Activated naive CD8-positive, alpha-beta T cell treated with anti-CD3 and anti-CD28 coated beads, Interleukin-2, amount 50 U/mL, for 24 hours (primary cell): ENCODE measurements at regions not wholly inside any gene's neighbourhood (a gene's known extent, or its start where the extent isn't known, plus 50 kb on each side); places are given as distances from the start of the nearest gene placed in this dataset.
A peak's percentile ranks its signal among the peaks of the same experiment; 100 is the strongest.
"Not testable (repeated sequence)": the region's sequence is repeated elsewhere in the genome, so short reads cannot be mapped to it uniquely, and the experiment has no call there.

ENCODE experiments used
- ATAC-seq: fragments of 150-1000 bp; cut with Tn5 transposase; one replicate; pipeline ENCODE4 v1.10.0; 2021
- DNase-seq: peaks from one replicate; pipeline ENCODE4 v3.0.0; 2021
- H3K27ac Mint-ChIP-seq: one replicate; pipeline ENCODE4 v1.8.0; 2021; ENCODE audit warnings: mild to moderate bottlenecking, mixed read lengths
- H3K27me3 Mint-ChIP-seq: one replicate; pipeline ENCODE4 v1.8.0; 2021; ENCODE audit warnings: mixed read lengths
- H3K36me3 Mint-ChIP-seq: one replicate; pipeline ENCODE4 v1.8.0; 2021; ENCODE audit warnings: low read depth, mixed read lengths
- H3K4me1 Mint-ChIP-seq: one replicate; pipeline ENCODE4 v1.8.0; 2021; ENCODE audit warnings: mixed read lengths
- H3K4me3 Mint-ChIP-seq: one replicate; pipeline ENCODE4 v1.8.0; 2021; ENCODE audit warnings: mild to moderate bottlenecking, moderate library complexity, mixed read lengths
- H3K9me3 Mint-ChIP-seq: one replicate; pipeline ENCODE4 v1.8.0; 2021; ENCODE audit warnings: mixed read lengths

DNA sequence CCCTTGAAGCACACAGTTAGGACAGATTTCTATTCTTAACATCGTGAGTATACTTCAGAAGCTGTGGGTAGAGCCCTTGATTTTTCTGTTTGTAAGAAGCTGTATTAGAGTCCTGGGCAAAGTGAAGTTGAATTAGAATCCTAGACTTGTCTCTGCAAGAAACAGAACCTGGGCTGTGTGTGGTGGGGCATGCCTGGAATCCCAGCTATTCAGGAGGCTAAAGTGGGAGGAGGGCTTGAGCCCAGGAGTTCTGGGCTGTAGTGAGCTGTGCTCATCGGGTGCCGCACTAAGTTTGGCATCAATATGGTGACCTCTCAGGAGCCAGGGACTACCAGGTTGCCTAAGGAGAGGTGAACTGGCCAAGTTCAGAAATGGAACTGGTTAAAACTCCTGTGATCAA, 183.4 kb downstream of the GNAI1 start:
- Mint-ChIP-seq H3K9me3 (no peaks in the 10 kb centered on the region), H3K4me1 (no peaks in the 10 kb centered on the region)
- no peak for ATAC-seq

DNA sequence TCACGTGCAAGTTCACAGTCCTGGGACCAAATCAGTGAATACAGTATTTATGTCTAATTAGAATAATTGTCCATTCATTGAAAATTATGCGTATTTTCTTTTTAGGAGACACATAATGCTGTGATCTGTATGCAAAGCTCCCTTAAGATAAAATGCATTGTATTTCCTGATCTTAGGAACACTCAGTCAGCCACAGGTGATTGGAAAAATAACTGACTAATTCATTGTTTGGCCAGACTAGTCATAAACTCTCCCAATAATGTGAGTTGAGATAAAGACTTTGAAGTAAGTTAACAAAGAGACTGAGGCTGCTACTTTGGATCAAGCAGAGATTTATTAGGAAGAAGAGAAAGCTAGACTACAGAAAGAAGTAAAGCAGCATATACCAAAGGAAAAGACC, 182.2 kb downstream of the GNAI1 start:
- Mint-ChIP-seq H3K27me3 (no peaks in the 10 kb centered on the region), H3K27ac (no peak overlapping the region), H3K4me3 (no peak overlapping the region), H3K4me1 (peaks cover 5% of the 10 kb centered on the region), H3K36me3 (no peaks in the 10 kb centered on the region), H3K9me3 (no peaks in the 10 kb centered on the region)
- DNase-seq (no peak), ATAC-seq (no peak)

More for the DNA sequence above, 183.4 kb downstream of the GNAI1 start:
- no peak overlapping the region for H3K4me3 Mint-ChIP-seq
- no peak overlapping the region for H3K27ac Mint-ChIP-seq
- H3K36me3 Mint-ChIP-seq = no peaks in the 10 kb centered on the region
- H3K27me3 Mint-ChIP-seq = no peaks in the 10 kb centered on the region
- no peak for DNase-seq

DNA sequence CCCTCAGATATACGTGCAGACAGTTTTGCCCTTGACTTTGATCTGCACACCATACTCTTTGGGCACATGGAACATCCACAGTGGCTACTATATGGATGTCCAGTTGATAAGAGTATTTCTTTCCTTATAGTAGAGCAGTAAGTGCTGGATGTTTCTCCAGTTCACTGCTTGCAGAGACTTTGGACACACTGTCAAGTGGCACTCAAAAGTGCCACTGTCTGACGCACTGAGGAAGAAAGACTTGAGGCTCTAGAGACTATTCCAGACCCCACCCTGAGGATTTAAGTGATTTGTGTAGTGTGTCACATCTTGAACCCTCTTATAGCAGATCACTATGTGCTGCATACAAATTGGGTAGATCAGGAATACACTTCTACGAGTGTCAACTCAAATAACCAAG, 179.1 kb downstream of the GNAI1 start:
- Mint-ChIP-seq H3K27ac (no peak overlapping the region), H3K36me3 (no peaks in the 10 kb centered on the region), H3K4me3 (no peak overlapping the region), H3K27me3 (no peaks in the 10 kb centered on the region), H3K4me1 (peaks cover 20% of the 10 kb centered on the region), H3K9me3 (peaks cover 4% of the 10 kb centered on the region)
- no peak for ATAC-seq
- no peak for DNase-seq

DNA sequence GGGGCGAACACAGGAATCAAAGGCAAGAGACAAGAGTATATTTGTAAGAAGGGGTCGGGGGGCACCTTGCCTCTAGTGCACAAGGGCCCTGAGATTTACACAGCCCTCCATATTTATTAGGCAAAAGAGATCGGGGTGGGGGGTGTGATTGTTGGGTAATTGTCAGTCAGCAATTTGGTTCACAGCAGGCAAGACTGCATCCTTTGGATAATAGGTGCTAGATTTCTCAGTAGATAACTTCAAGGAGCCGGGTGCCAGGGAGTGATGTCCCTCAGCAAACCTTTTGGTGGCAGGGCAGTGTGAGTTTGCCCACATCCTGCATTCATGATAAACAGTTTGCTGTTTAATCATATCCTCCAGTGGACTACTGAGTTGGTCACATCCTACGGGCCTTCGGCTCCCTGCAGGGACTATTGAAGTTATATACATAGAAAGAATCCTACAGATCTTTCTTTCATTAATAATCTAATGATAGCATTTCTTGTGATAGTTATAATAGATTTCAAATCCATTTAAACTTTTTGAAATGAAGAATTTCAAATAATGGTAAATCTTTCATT, 178.5 kb downstream of the GNAI1 start:
- no peak for DNase-seq
- ATAC-seq = no peak
- Mint-ChIP-seq H3K27ac (no peak overlapping the region), H3K36me3 (no peaks in the 10 kb centered on the region), H3K4me3 (no peak overlapping the region), H3K27me3 (no peaks in the 10 kb centered on the region), H3K4me1 (peaks cover 20% of the 10 kb centered on the region), H3K9me3 (peaks cover 4% of the 10 kb centered on the region)

DNA sequence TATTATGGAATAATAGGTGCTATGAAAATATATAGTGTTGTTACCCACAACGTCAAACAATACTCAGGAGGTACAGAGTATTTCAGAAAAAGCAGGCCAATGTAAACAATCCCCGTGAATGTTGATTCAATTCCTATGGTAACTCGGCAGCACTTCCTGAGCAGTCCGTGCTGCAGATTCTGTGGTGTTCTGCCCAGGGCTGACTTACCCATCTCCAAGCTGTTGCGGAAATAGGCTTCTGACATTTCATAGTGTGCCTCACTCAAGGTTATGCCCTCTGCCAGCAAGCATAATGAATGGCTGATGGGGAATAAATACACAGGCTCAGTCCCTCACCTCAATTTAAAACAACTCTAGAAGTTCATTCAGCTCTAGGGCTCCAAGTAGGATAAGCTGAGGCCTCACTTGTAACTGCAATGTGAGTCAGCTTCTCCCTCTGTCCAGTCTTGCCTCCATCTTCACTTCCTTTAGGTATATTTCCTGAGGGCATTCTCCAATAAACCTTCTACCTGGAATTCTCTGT, 177.6 kb downstream of the GNAI1 start:
- Mint-ChIP-seq H3K4me3 (no peak overlapping the region), H3K36me3 (no peaks in the 10 kb centered on the region), H3K27ac (no peak overlapping the region), H3K9me3 (peaks cover 4% of the 10 kb centered on the region), H3K27me3 (no peaks in the 10 kb centered on the region), H3K4me1 (peaks cover 20% of the 10 kb centered on the region)
- ATAC-seq (peak; percentile 54), DNase-seq (no peak)

DNA sequence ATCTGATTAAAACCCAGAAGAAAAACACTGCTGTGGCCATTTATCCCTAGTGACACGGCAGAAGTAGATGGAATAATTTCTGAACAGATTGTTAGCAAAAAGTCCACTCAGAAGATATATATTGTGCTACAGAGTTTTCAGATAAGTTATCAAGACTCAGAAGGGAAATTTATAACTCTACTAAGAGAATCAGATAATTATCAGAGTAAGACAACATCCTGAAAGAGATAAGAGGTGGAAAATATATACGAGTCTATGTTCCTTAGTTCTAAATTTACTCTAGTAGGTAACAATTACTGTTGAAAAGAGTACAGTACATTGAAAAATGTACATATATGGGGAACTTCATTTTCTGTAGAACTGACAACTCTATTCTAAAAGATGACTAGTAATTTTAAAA, 176.7 kb downstream of the GNAI1 start:
- H3K4me1 Mint-ChIP-seq = peaks cover 20% of the 10 kb centered on the region
- peaks cover 4% of the 10 kb centered on the region for H3K9me3 Mint-ChIP-seq
- H3K4me3 Mint-ChIP-seq = no peak overlapping the region
- no peak for DNase-seq
- no peak for ATAC-seq
- no peaks in the 10 kb centered on the region for H3K27me3 Mint-ChIP-seq
- H3K27ac Mint-ChIP-seq = no peak overlapping the region
- no peaks in the 10 kb centered on the region for H3K36me3 Mint-ChIP-seq

DNA sequence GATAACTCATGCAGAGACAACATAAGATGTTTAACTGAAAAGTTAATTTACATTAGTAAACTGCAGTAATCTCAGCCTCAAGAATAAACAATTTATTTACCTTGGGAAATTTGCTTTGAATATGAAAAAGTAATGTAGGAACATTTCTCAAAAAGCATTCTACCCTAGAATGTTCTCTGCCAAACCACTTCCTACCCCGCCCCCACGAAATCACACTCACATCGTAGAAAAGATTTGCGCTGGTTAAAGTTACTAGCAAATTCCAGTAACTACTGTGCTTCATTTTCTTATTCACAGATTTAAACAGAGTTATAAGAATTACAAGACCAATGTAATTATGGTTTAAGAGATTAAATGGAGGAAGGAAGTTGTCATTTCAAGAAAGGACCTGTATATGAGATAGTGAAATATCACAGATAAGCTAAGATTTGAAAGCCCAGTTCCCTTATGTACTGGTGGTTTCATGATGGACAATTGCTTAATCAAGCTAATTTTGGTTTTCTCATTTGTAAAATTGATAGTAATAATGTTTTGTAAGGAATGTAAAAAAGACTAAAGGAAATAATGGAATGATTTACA, 175.4 kb downstream of the GNAI1 start:
- Mint-ChIP-seq H3K9me3 (peaks cover 4% of the 10 kb centered on the region), H3K36me3 (no peaks in the 10 kb centered on the region), H3K4me3 (no peak overlapping the region), H3K27ac (no peak overlapping the region), H3K4me1 (peaks cover 20% of the 10 kb centered on the region), H3K27me3 (no peaks in the 10 kb centered on the region)
- DNase-seq (no peak), ATAC-seq (no peak)

DNA sequence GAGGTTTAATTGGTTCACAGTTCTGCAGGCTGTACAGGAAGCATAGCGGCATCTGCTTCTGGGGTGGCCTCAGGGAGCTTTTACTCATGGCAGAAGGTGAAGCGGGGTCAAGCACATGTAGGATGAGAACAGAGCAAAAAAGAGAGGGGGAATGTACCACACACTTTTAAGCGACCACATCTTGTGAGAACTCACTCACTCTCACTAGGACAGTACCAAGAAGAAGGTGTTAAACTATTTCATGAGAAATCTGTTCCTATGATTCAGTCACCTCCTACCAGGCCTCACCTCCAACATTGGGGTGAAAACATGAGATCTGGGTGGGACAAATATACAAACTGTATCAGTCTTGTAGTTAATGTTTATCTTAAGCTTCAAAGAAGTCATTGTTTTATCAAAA, 174.7 kb downstream of the GNAI1 start:
- no peak overlapping the region for H3K27ac Mint-ChIP-seq
- no peaks in the 10 kb centered on the region for H3K27me3 Mint-ChIP-seq
- no peak for DNase-seq
- peak; percentile 63 for ATAC-seq
- no peaks in the 10 kb centered on the region for H3K36me3 Mint-ChIP-seq
- H3K9me3 Mint-ChIP-seq = peaks cover 4% of the 10 kb centered on the region
- peaks cover 20% of the 10 kb centered on the region for H3K4me1 Mint-ChIP-seq
- H3K4me3 Mint-ChIP-seq = no peak overlapping the region

DNA sequence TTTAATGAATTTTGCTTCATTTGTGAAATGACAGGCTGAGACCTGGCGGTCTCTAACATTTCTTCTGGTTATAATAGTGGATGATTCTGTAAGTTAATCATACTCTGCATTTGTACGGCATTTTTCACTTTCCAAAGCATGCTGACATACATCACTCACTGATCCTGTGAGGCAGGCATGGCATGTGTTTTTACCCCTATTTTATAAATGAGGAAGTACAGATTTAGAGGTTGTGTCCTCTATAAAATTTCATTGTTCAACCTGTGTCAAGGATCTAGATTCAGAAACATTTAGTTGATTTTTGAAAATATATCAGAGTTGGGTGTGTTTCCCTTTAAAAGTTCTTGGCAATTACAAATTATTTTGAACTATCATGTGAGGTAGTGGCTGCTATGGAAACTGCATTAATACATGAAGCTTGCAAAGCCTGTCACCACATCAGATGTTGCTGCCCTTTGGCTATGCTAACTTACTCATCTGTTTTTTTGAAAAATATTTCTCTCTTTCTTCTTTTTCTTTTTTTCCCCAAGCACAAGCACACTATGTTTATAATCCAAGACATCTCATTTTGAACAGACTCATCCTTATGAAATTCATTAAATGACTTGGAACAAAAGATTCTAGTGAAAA, 172.7 kb downstream of the GNAI1 start:
- no peak for ATAC-seq

DNA sequence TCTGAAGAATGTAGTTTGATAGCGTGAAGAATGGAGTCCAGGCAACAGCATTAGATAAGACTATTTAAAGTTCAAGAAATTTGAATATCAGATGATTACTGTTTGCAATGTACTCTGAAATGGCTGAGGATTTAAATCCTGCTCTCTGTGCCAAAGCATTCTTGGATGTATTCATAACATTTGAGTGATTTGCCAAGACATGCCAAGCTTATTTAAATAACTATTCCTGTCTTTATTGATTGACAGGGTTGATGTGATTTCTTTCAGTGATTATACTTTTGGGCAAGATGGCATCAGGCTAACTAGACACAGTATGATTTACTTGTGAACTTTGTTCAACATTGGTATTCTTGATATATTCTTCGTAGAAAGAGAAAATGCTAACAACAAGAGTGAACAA, 168.7 kb downstream of the GNAI1 start:
- no peak overlapping the region for H3K4me3 Mint-ChIP-seq
- no peaks in the 10 kb centered on the region for H3K36me3 Mint-ChIP-seq
- H3K4me1 Mint-ChIP-seq = no peaks in the 10 kb centered on the region
- H3K27me3 Mint-ChIP-seq = no peaks in the 10 kb centered on the region
- H3K9me3 Mint-ChIP-seq = no peaks in the 10 kb centered on the region
- H3K27ac Mint-ChIP-seq = no peak overlapping the region
- ATAC-seq = no peak
- DNase-seq = no peak

More for the DNA sequence above, 172.7 kb downstream of the GNAI1 start:
- Mint-ChIP-seq H3K27ac (no peak overlapping the region), H3K4me3 (no peak overlapping the region), H3K36me3 (no peaks in the 10 kb centered on the region), H3K27me3 (no peaks in the 10 kb centered on the region), H3K9me3 (peaks cover 4% of the 10 kb centered on the region), H3K4me1 (peaks cover 19% of the 10 kb centered on the region)
- no peak for DNase-seq

DNA sequence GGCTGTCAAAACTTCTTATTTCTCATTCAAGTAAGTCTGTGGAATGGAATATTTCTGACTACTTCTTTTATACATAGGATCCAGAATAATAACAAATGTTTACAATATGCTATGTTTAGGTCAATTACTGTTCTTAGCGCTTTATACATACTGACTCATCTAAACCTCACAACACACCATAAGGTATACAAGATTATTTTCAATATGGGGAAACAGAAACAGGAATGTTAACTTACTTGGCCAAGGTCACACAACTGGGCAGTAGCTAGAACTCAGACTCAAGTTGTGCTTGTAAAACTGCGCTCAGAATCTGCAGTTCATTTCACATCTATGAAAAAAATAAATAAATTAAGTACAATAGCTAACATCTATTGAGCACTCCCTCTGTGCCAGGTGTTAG, 168.0 kb downstream of the GNAI1 start:
- DNase-seq (no peak), ATAC-seq (no peak)
- H3K27ac Mint-ChIP-seq = no peak overlapping the region
- no peaks in the 10 kb centered on the region for H3K4me1 Mint-ChIP-seq
- peaks cover 1% of the 10 kb centered on the region for H3K9me3 Mint-ChIP-seq
- H3K4me3 Mint-ChIP-seq = no peak overlapping the region
- no peaks in the 10 kb centered on the region for H3K36me3 Mint-ChIP-seq
- no peaks in the 10 kb centered on the region for H3K27me3 Mint-ChIP-seq

DNA sequence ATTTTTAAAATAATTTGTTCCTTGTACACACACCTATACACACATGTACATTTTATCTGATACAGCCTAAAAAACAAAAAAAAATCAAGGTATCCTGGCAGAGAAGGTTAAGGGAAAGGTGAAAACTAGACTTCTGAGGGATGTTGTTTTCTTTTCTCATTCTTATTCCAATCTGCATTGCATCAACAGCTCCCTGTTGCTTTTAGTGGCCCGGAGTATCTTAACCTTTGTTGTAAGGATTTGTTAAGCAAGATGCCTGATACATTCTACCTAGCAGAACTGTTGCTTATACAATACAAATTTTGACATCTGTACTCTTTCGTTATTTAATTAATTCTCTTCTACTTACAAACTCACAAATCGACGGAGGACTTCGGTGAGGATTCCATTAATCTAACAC, 167.4 kb downstream of the GNAI1 start:
- H3K9me3 Mint-ChIP-seq = peaks cover 7% of the 10 kb centered on the region
- H3K36me3 Mint-ChIP-seq = no peaks in the 10 kb centered on the region
- no peak overlapping the region for H3K27ac Mint-ChIP-seq
- no peaks in the 10 kb centered on the region for H3K27me3 Mint-ChIP-seq
- no peak overlapping the region for H3K4me3 Mint-ChIP-seq
- DNase-seq (no peak), ATAC-seq (no peak)
- H3K4me1 Mint-ChIP-seq = no peaks in the 10 kb centered on the region

DNA sequence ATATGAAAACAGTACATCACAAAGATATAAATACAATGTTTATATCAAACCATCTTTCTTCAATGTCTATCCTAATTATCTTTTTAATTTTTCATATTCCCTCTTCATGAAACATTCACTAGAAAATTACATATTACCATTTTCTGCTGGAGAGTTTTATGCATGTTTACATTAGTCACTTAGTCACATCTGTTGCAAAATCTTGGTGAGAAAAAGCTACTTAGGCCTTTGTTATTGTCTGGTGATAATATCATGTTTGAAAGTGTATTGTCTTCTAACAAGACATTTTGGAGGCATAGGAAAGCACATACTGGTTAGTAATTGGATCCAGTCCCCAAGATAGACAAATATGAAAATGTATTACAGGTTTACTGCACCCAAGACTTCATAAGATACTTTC, 163.6 kb downstream of the GNAI1 start:
- Mint-ChIP-seq H3K27me3 (no peaks in the 10 kb centered on the region), H3K4me3 (no peak overlapping the region)

DNA sequence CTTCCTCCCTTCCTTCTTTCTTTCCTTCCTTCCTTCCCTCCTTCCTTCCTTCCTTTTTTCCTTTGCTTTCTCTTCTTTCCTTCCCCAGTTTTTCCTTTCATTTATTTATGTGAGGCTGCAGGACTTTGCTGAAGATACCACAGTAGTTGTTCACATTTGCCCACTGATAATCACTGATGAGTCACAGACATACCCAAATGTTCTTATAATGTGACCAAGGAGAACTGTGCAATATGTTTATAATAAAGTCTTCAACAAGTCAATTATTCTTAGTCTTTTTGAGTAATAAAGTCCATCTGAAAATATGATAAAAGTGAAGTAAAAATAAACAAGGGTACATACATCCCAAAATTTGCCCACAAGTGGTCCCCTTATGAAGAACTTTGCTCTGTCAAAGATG, 159.7 kb downstream of the GNAI1 start:
- H3K36me3 Mint-ChIP-seq = no peaks in the 10 kb centered on the region
- ATAC-seq = no peak
- no peak for DNase-seq

More for the DNA sequence above, 163.6 kb downstream of the GNAI1 start:
- Mint-ChIP-seq H3K36me3 (no peaks in the 10 kb centered on the region), H3K27ac (no peak overlapping the region), H3K4me1 (no peaks in the 10 kb centered on the region), H3K9me3 (peaks cover 34% of the 10 kb centered on the region)
- DNase-seq (no peak), ATAC-seq (no peak)

DNA sequence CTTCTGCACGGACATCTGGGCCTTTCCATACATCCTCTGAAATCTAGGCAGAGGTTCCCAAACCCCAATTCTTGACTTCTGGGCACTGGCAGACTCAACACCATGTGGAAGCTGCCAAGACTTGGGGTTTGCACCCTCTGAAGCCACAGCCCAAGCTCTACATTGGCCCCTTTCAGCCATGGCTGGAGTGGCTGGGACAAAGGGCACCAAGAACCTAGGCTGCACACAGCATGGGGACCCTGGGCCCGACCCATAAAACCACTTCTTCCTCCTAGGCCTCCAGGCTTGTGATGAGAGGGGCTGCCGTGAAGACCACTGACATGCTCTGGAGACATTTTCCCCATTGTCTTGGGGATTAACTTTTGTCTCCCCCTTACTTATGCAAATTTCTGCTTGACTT, 158.0 kb downstream of the GNAI1 start:
- not testable (repeated sequence) for H3K4me3 Mint-ChIP-seq, ATAC-seq, DNase-seq, H3K4me1 Mint-ChIP-seq, H3K27ac Mint-ChIP-seq, H3K36me3 Mint-ChIP-seq, H3K27me3 Mint-ChIP-seq
- H3K9me3 Mint-ChIP-seq = peaks cover 37% of the 10 kb centered on the region

More for the DNA sequence above, 159.7 kb downstream of the GNAI1 start:
- H3K9me3 Mint-ChIP-seq = peaks cover 38% of the 10 kb centered on the region
- no peaks in the 10 kb centered on the region for H3K4me1 Mint-ChIP-seq
- no peaks in the 10 kb centered on the region for H3K27me3 Mint-ChIP-seq
- H3K27ac Mint-ChIP-seq = no peak overlapping the region
- H3K4me3 Mint-ChIP-seq = no peak overlapping the region
